ENCODE measurements at regions not wholly inside any gene's neighbourhood (a gene's known extent, or its start where the extent isn't known, plus 50 kb on each side); places are given as distances from the start of the nearest gene placed in this dataset.
"Not testable (repeated sequence)": the region's sequence is repeated elsewhere in the genome, so short reads cannot be mapped to it uniquely, and the experiment has no call there.

DNA sequence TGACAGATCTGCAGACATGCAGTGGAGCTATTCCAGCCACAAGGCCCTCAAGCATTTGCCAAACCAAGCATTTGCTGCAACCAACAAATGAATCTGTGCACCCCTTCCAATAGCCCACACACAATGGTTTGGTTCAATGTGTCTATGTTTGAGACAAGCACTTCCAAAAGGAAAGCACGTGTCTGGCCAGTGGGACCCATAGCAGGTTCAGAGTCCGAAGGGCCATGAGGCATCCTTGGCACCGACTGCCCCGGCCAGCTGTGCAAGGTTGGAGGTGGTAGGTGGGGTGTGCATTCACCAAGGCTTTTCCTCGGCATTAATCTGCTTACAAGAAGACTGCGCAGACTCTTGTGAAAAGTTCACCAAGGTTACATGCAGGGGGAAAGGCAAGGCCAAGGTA is 190.9 kb downstream of the BCL2L11 start:
- DNase-seq; in situ Hi-C loops (cut with MboI; ENCODE audit: low pct_unique_long_range_greater_than_20kb, low sequenced_read_pairs): not testable (repeated sequence)

DNA sequence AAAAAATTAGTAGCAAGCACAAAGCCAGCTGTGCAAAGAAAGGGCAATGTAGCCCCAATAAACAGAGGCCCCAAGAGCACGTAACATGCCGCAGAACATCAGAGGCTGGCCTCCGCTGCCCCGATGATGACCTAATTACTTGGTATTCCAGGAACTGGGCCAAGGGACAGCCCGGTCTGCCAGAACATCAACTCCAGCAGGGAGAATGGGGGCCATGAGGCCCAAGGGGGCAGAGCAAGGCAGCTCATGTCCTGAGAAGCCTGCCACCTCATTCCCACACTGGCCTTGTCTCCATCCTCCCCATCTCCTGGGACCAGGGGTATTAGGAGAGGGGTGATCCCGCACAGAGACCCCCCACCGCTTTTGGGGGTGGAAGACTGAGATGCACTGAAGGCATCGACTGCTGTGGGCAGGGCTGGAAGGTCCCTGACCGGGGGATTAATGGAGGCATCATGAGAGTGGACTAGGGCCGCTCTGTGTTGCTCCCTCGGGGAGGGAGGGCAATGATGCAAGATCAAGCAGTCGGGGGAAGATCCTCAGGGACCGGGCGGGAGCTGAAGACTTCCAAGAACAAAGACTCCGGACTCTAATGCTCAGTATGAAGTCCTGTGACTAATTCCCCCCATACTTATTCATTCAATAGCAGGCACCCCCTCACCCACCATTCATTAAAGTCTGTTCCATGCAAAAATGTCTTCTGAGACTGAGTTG is 192.3 kb downstream of the BCL2L11 start:
- DNase-seq; in situ Hi-C loops (cut with MboI; ENCODE audit: low pct_unique_long_range_greater_than_20kb, low sequenced_read_pairs): not testable (repeated sequence)

- in situ Hi-C loops (cut with MboI; ENCODE audit: low pct_unique_long_range_greater_than_20kb, low sequenced_read_pairs); DNase-seq: not testable (repeated sequence)
These were observed 193.0 kb downstream of the BCL2L11 start for GRCh38 chr2:111313711-111314110.

DNA sequence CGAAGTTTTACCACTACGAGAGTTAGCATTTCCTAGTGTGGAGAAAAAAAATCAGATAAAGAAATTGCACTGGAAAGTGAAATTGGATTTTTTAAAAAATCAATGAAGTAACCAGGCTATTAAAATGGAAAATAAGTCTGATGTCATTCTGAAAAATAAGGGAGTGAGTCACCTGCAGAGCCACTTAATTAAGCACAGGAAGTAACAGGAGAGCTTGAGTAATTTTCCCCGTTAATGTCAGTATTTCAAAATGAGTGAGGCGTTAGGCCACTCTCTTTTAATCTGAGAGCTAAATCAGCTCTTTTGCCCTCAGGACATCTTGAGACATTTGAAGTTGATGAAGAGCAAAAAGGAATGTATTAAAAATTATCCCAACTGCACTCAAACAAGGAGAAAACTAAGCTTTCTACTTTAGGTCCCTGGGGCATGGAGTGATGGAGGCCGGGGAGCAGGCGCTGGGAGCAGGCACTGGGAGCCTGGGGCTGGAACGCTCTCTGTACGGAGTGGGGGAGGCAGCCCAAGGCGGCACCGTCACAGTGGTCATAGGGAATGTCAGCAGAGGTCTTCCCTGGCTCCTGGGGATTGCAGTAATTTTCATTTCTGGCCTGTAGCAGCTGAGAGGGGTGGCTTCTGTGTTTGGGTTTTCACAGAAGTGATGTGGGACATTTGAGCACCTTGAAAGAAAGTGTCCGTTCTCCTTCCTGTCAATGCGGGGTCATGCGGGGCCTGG is 194.6 kb downstream of the BCL2L11 start:
- in situ Hi-C loops (cut with MboI; ENCODE audit: low pct_unique_long_range_greater_than_20kb, low sequenced_read_pairs); DNase-seq: not testable (repeated sequence)

GRCh38 chr2:111316221-111316741 is 195.6 kb downstream of the BCL2L11 start:
- in situ Hi-C loops (cut with MboI; ENCODE audit: low pct_unique_long_range_greater_than_20kb, low sequenced_read_pairs); DNase-seq: not testable (repeated sequence)

DNA sequence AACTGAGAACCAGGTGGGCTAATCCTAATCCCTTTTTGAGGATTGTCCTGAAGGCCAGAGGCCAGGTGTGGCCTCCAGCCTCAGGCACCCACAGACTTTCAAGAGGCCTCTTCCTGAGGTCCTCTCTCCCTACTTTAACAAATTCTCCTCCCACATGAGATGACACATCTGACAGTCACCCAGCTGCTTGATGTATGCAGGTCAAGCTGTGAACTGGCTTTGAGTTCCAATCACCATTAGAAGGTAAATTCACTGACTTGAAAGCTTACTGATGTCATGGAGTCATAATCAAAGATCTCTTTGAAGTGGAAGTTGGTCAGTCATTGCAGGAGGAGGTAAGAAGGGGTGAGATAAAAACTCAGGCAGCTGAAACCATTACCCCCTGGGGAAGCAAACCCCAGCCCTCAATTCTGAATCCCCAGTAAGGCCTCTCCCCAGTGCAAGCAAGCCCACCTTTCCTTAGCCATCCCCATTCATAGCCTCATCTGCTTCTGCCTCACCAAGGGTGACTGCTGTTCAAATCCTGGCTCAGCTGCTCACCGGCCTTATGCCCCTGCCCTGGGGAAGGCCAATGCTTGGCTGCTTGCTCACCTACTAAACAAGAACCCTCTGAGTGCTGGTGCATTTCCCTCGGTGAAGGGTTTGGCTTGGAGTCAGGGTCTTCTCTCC is 196.3 kb downstream of the BCL2L11 start:
- in situ Hi-C loops (cut with MboI; ENCODE audit: low pct_unique_long_range_greater_than_20kb, low sequenced_read_pairs); DNase-seq: not testable (repeated sequence)

DNA sequence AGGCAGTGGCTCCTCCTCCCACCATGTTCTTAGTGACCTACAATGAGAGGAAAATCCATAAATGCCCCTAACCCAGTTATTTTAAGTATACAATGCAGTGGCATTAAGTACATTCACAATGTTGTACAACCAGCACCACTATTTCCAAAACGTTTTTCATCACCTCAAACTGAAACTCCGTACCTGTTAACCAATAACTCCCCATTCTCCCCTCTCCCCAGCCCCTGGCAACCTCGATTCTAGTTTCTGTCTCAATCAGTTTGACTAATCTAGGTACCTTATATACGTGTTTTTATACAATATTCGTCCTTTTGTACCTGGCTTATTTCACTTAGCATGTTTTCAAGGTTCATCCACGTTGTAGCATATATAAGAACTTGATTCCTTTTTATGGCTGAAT is 198.8 kb downstream of the BCL2L11 start:
- in situ Hi-C loops (cut with MboI; ENCODE audit: low pct_unique_long_range_greater_than_20kb, low sequenced_read_pairs): not testable (repeated sequence)

DNA sequence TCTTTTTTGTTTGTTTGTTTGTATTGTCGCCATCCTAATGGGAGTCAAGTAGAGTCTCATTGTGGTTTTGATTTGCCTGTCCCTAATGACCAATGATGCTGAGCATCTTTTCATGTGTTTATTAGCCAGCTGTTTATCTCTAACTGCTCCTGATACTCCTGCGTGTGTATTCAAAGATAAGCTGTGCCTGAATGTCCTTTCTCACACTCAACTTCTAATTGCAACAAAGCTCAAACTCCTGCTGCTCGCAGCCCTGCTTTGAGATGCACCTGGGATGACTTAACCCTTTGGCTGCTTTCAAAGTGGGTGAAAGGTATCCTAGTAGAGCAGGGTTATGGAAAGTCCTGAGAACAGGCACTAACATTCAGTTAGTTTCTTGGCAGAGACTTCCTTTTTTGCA is 199.6 kb downstream of the BCL2L11 start:
- in situ Hi-C loops (cut with MboI; ENCODE audit: low pct_unique_long_range_greater_than_20kb, low sequenced_read_pairs); DNase-seq: not testable (repeated sequence)

More for the DNA sequence above, 198.8 kb downstream of the BCL2L11 start:
- not testable (repeated sequence) for DNase-seq

DNA sequence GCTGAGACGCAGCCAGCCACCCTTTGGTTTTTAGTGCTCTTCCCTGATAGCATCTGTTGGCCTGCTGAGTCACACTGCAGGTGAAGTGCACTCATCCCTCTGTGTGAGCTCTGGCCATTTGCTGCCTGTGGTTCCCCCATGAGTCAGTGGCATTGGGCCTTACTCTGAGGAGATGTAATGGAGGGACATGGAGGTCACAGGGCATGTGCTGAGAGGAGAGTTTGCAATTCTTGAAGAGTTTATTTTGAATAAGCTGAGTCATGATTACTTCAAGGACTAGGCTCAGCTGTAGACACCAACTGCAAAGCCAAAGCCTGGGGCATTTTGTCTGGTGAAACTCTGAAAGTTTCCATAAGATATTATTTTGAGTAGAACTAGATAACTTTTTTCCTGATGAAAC is 200.3 kb downstream of the BCL2L11 start:
- in situ Hi-C loops (cut with MboI; ENCODE audit: low pct_unique_long_range_greater_than_20kb, low sequenced_read_pairs); DNase-seq: not testable (repeated sequence)

GRCh38 chr2:111323384-111323783 is 202.7 kb downstream of the BCL2L11 start:
- in situ Hi-C loops (cut with MboI; ENCODE audit: low pct_unique_long_range_greater_than_20kb, low sequenced_read_pairs): not testable (repeated sequence)

GRCh38 chr2:111327726-111328125 is 207.0 kb downstream of the BCL2L11 start:
- DNase-seq; in situ Hi-C loops (cut with MboI; ENCODE audit: low pct_unique_long_range_greater_than_20kb, low sequenced_read_pairs): not testable (repeated sequence)

More at GRCh38 chr2:111323384-111323783, 202.7 kb downstream of the BCL2L11 start:
- not testable (repeated sequence) for DNase-seq

DNA sequence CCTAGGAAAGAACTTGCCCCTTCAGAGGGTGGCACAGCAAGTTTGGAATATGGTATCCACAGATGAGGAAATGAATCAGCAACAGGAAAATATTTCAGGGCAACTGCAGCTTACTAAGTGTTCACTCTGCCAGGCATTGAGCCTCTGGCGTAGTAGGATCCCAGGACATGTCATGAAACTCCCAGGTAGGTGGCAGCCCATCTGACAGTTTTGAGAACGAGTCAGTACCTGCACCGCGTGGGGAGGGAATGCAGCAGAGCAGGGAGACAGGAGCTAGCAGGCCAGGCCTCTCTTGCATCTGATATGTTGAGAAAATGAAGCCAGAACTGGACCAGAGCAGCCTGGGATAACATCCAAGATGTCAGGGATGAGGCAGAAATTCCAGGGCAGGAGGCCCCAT is 208.6 kb downstream of the BCL2L11 start:
- DNase-seq; in situ Hi-C loops (cut with MboI; ENCODE audit: low pct_unique_long_range_greater_than_20kb, low sequenced_read_pairs): not testable (repeated sequence)

- DNase-seq; in situ Hi-C loops (cut with MboI; ENCODE audit: low pct_unique_long_range_greater_than_20kb, low sequenced_read_pairs): not testable (repeated sequence)
These were observed 210.5 kb downstream of the BCL2L11 start for GRCh38 chr2:111331099-111331724.

DNA sequence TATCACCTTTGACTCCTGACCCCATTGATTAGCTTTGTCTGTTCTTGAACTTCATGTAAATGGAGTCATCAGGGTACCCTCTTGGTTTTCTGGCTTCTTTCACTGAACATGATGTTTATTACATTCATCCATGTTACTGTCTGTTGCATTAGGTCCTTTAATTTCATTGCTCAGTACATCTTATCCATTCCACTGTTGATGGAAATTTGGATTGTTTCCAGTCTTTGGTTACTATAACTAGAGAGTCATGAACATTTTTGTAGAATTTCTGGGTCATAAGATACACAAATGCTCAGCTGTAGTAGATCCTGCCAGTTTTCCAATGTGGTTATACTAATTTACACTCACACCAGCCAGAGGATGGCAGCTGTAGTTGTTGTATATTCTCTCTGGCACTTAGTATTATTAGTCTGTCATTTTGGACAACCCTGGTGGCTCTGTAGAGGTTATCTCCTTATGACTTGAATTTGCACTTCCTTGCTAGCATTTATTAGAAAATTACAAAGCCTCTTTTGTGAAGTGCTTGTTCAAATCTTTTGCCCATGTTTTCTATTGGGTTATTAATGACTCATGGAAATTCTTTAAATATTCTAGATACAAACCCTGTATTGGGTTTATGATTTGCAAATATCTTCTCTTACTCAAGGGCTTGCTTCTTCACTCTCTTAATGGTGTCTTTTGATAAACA is 214.7 kb downstream of the BCL2L11 start:
- in situ Hi-C loops (cut with MboI; ENCODE audit: low pct_unique_long_range_greater_than_20kb, low sequenced_read_pairs); DNase-seq: not testable (repeated sequence)

DNA sequence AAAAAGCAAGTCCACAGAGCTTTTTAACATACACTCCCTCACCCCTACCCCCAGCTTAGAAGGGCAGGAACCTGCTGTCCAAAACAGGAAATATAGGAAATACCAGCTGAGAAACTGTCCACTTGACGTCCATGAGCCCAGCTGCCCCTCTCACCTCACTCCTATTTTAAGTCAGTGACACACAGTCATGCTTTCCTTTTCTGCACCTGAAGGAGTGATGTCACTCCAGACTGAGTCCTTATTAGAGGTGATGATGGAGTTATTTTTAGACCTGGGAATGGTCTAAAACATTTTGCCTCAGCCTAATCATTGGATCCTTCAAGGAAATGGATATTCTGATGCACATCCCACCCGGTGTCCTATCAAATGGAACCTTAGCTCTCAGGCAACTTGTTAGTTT is 217.8 kb downstream of the BCL2L11 start:
- in situ Hi-C loops (cut with MboI; ENCODE audit: low pct_unique_long_range_greater_than_20kb, low sequenced_read_pairs); DNase-seq: not testable (repeated sequence)

- DNase-seq; in situ Hi-C loops (cut with MboI; ENCODE audit: low pct_unique_long_range_greater_than_20kb, low sequenced_read_pairs): not testable (repeated sequence)
These were observed 218.8 kb downstream of the BCL2L11 start for GRCh38 chr2:111339476-111339875.

DNA sequence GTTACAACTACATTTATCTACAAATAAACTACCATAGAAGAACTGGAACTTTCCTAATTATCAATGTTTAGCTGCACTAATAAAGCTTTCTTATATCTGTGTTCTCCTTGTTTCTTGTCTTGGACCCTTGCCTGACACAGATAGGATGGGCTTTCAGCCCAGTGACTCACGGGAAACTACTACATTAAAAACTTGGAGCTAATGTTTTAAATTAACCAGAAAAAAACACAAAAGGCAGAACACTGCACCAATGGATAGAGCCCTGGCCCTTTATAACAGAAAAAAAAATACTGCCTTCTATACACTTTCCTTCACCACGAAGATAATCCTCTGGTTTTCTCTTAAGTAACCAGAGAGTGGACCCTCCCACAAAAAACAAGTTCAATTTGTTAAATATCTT is 223.9 kb downstream of the BCL2L11 start:
- DNase-seq; in situ Hi-C loops (cut with MboI; ENCODE audit: low pct_unique_long_range_greater_than_20kb, low sequenced_read_pairs): not testable (repeated sequence)

DNA sequence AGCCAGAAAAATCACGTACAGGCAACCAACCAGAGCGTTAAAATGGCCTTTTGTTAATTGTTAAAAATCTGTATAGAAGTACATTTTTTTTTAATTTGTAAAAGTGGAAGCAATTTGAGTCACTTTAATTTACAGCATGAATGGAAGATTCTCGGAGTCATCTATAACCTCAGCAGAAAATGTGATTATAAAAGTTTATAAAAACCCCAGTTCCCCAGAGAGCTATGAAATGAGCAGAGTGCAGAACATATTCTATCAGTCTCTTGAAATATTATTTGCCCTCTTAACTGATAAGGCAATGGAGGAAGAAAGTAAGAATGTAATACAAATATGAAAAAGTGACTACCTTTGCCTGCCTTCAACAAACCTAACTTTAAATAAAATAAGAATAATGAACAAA is 224.7 kb downstream of the BCL2L11 start:
- DNase-seq; in situ Hi-C loops (cut with MboI; ENCODE audit: low pct_unique_long_range_greater_than_20kb, low sequenced_read_pairs): not testable (repeated sequence)
